ENCODE measurements at regions not wholly inside any gene's neighbourhood (a gene's known extent, or its start where the extent isn't known, plus 50 kb on each side); places are given as distances from the start of the nearest gene placed in this dataset.

GRCh38 chr18:73752546-73752945, 395.1 kb downstream of the FBXO15 start:
- Histone ChIP-seq H3K79me2 (no peaks in the 10 kb centered on the region), H3K27ac (no peak overlapping the region), H3K27me3 (no peaks in the 10 kb centered on the region), H3K36me3 (replicated peaks; ENCODE audit: insufficient read depth, low read depth) (no peaks in the 10 kb centered on the region), H3K9me2 (replicated peaks; ENCODE audit: insufficient read depth) (no peaks in the 10 kb centered on the region), H4K20me1 (ENCODE audit: insufficient read depth, poor library complexity, severe bottlenecking) (no peaks in the 10 kb centered on the region), H2AFZ (no peak overlapping the region), H3K4me1 (ENCODE audit: insufficient read depth) (no peaks in the 10 kb centered on the region), H3K4me3 (no peak overlapping the region), H3K9me3 (ENCODE audit: low read depth) (no peaks in the 10 kb centered on the region), H3K4me2 (no peak overlapping the region)
- TF ChIP-seq, protein P1, sequence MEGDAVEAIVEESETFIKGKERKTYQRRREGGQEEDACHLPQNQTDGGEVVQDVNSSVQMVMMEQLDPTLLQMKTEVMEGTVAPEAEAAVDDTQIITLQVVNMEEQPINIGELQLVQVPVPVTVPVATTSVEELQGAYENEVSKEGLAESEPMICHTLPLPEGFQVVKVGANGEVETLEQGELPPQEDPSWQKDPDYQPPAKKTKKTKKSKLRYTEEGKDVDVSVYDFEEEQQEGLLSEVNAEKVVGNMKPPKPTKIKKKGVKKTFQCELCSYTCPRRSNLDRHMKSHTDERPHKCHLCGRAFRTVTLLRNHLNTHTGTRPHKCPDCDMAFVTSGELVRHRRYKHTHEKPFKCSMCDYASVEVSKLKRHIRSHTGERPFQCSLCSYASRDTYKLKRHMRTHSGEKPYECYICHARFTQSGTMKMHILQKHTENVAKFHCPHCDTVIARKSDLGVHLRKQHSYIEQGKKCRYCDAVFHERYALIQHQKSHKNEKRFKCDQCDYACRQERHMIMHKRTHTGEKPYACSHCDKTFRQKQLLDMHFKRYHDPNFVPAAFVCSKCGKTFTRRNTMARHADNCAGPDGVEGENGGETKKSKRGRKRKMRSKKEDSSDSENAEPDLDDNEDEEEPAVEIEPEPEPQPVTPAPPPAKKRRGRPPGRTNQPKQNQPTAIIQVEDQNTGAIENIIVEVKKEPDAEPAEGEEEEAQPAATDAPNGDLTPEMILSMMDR (IDR thresholded peaks at IDR 0.05; ENCODE audit: poor library complexity) = no peak
- TF ChIP-seq EZH2 (IDR thresholded peaks at IDR 0.05; ENCODE audit: borderline replicate concordance) (no peak), EZH2phosphoT487 (IDR thresholded peaks at IDR 0.05; ENCODE audit: low read depth, severe bottlenecking, unreplicated experiment) (no peak)
- no peak for DNase-seq (ENCODE audit: low spot score)
- 75% methylated on average over 4 of the region's 4 CpGs for WGBS (ENCODE audit: low lambda C conversion rate, missing lambda C conversion rate)

DNA sequence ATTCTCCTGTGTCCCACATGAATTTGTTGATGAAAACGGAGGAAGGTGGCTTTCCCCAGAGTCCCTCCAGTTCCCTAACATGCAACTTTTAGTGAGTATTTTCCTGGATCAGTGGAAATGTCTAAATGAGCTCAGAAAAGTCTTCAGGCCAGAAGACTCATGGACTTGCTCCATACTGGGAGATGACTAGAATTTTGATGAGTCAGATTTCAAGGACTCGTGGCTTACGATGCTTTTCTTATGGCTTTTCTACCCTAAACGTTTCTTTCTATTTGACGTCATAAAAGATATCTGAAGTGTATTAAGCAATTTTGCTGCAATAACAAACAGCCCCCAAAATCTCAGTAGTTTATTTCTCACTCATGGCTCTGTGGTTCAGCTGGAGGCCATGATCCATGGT, 397.6 kb downstream of the FBXO15 start:
- H3K4me3 ChIP-seq = no peak overlapping the region
- no peaks in the 10 kb centered on the region for H3K36me3 ChIP-seq (replicated peaks; ENCODE audit: insufficient read depth, low read depth)
- no peak for TF ChIP-seq EZH2phosphoT487 (IDR thresholded peaks at IDR 0.05; ENCODE audit: low read depth, severe bottlenecking, unreplicated experiment)
- TF ChIP-seq, protein P1 (IDR thresholded peaks at IDR 0.05; ENCODE audit: poor library complexity) = no peak
- TF ChIP-seq EZH2 (IDR thresholded peaks at IDR 0.05; ENCODE audit: borderline replicate concordance) = no peak
- H3K4me1 ChIP-seq (ENCODE audit: insufficient read depth) = no peaks in the 10 kb centered on the region
- WGBS (ENCODE audit: low lambda C conversion rate, missing lambda C conversion rate) = 94% methylated on average over 5 of the region's 5 CpGs
- no peaks in the 10 kb centered on the region for H3K27me3 ChIP-seq
- no peak overlapping the region for H3K4me2 ChIP-seq
- no peaks in the 10 kb centered on the region for H4K20me1 ChIP-seq (ENCODE audit: insufficient read depth, poor library complexity, severe bottlenecking)
- H2AFZ ChIP-seq = no peak overlapping the region
- no peaks in the 10 kb centered on the region for H3K9me2 ChIP-seq (replicated peaks; ENCODE audit: insufficient read depth)
- no peak overlapping the region for H3K27ac ChIP-seq
- H3K9me3 ChIP-seq (ENCODE audit: low read depth) = no peaks in the 10 kb centered on the region
- DNase-seq (ENCODE audit: low spot score) = no peak
- H3K79me2 ChIP-seq = no peaks in the 10 kb centered on the region

DNA sequence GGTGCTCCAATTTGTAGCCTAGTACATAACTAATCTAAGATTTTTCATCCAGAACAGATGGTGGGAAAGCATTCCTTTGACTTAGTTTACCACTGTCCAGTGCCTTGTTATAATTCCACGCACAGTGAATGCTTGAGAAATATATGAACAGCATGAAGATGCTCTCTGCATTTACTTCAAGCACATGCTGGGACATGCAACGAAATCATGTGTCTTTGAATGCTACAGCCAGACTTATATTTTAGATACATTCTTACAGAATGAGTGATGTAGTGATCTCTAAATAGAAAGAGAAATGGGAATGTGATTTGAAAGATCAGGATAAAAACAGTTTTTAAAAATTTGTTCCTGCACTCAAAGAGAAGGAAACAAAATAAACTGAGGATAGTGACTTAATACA, 398.3 kb downstream of the FBXO15 start:
- no peak overlapping the region for H3K27ac ChIP-seq
- no peak overlapping the region for H2AFZ ChIP-seq
- H3K27me3 ChIP-seq = no peaks in the 10 kb centered on the region
- no peak for DNase-seq (ENCODE audit: low spot score)
- H3K4me2 ChIP-seq = no peak overlapping the region
- no peaks in the 10 kb centered on the region for H3K9me3 ChIP-seq (ENCODE audit: low read depth)
- H3K4me1 ChIP-seq (ENCODE audit: insufficient read depth) = no peaks in the 10 kb centered on the region
- H4K20me1 ChIP-seq (ENCODE audit: insufficient read depth, poor library complexity, severe bottlenecking) = no peaks in the 10 kb centered on the region
- no peaks in the 10 kb centered on the region for H3K9me2 ChIP-seq (replicated peaks; ENCODE audit: insufficient read depth)
- no peak overlapping the region for H3K4me3 ChIP-seq
- H3K36me3 ChIP-seq (replicated peaks; ENCODE audit: insufficient read depth, low read depth) = no peaks in the 10 kb centered on the region
- TF ChIP-seq EZH2phosphoT487 (IDR thresholded peaks at IDR 0.05; ENCODE audit: low read depth, severe bottlenecking, unreplicated experiment) = no peak
- TF ChIP-seq, protein P1 (IDR thresholded peaks at IDR 0.05; ENCODE audit: poor library complexity) = no peak
- TF ChIP-seq EZH2 (IDR thresholded peaks at IDR 0.05; ENCODE audit: borderline replicate concordance) = no peak
- H3K79me2 ChIP-seq = no peaks in the 10 kb centered on the region
- 82% methylated on average over 2 of the region's 2 CpGs for WGBS (ENCODE audit: low lambda C conversion rate, missing lambda C conversion rate)

DNA sequence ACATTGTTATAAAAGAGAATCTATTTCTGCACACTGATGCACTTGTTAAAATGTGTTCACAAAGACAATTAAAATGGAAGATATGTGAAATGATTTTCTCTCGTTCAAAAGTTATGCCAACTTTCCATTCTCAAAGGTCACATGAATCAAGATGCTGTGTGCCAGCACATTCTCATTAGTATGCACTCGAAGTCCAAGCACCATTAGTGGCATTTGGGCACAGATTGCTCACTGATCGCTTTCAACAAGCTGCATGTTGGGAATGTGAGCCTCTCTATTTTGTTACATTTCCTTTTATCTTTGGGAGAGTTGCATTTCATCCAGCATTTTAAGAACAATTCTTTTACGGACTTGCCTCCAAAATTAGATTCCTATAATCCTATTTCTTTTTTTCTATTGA, 398.9 kb downstream of the FBXO15 start:
- Histone ChIP-seq H3K9me3 (ENCODE audit: low read depth) (no peaks in the 10 kb centered on the region), H4K20me1 (ENCODE audit: insufficient read depth, poor library complexity, severe bottlenecking) (no peaks in the 10 kb centered on the region), H3K4me1 (ENCODE audit: insufficient read depth) (no peaks in the 10 kb centered on the region), H2AFZ (no peak overlapping the region), H3K4me3 (no peak overlapping the region), H3K79me2 (no peaks in the 10 kb centered on the region), H3K27me3 (no peaks in the 10 kb centered on the region), H3K27ac (no peak overlapping the region), H3K36me3 (replicated peaks; ENCODE audit: insufficient read depth, low read depth) (no peaks in the 10 kb centered on the region), H3K4me2 (no peak overlapping the region), H3K9me2 (replicated peaks; ENCODE audit: insufficient read depth) (no peaks in the 10 kb centered on the region)
- 87% methylated on average over 4 of the region's 4 CpGs for WGBS (ENCODE audit: low lambda C conversion rate, missing lambda C conversion rate)
- TF ChIP-seq EZH2phosphoT487 (IDR thresholded peaks at IDR 0.05; ENCODE audit: low read depth, severe bottlenecking, unreplicated experiment) (no peak), EZH2 (IDR thresholded peaks at IDR 0.05; ENCODE audit: borderline replicate concordance) (no peak)
- TF ChIP-seq, protein P1 (IDR thresholded peaks at IDR 0.05; ENCODE audit: poor library complexity) = no peak
- no peak for DNase-seq (ENCODE audit: low spot score)

All from hepatocyte (in vitro differentiated cells).